Upper lobe of left lung (tissue), 4 donors: ENCODE measurements at regions not wholly inside any gene's neighbourhood (a gene's known extent, or its start where the extent isn't known, plus 50 kb on each side); places are given as distances from the start of the nearest gene placed in this dataset.

Experiments used
- CTCF ChIP-seq, 6 experiments: fragments of 450-650 bp in 4 of 6; fragments of 200-600 bp in 2 of 6; sonication (generic) in 2 of 6; IDR thresholded peaks; one replicate each; pipeline ENCODE4 v1.5.1; 2016 to 2019; ENCODE audit warnings: antibody characterized with exemption in 6 of 6
- POLR2A ChIP-seq, 4 donors: fragments of 450-650 bp; IDR thresholded peaks; one replicate each; pipeline ENCODE4 v1.5.1; 2016 to 2017; ENCODE audit warnings: antibody characterized with exemption in 4 of 4, mild to moderate bottlenecking in 2 of 4

GRCh38 chr15:37362414-37362813 is 262.1 kb upstream of the MEIS2 start:
- no peak for TF ChIP-seq CTCF (IDR thresholded peaks at IDR 0.05)
- TF ChIP-seq POLR2A (IDR thresholded peaks at IDR 0.05) = no peak
